Osteoblast (primary cell): ENCODE measurements at regions not wholly inside any gene's neighbourhood (a gene's known extent, or its start where the extent isn't known, plus 50 kb on each side); places are given as distances from the start of the nearest gene placed in this dataset.

Experiments
- DNase-seq: peaks from one replicate; pipeline ENCODE4 v3.0.0; 2011; ENCODE audit warnings: low spot score, mixed read lengths; ENCODE audit not compliant: insufficient read length; ENCODE audit errors: missing footprints
- H2AFZ ChIP-seq: 2 replicates; pipeline ENCODE4 v1.6.0; 2011; ENCODE audit warnings: mild to moderate bottlenecking, low read length
- H3K27ac ChIP-seq: 2 replicates; pipeline ENCODE4 v1.5.1; 2011; ENCODE audit warnings: mild to moderate bottlenecking, low read depth, low read length, moderate library complexity
- H3K27me3 ChIP-seq: 2 replicates; pipeline ENCODE4 v1.6.0; 2012; ENCODE audit warnings: mild to moderate bottlenecking, control low read depth, inconsistent platforms, low read length, moderate library complexity; ENCODE audit not compliant: insufficient read depth
- H3K36me3 ChIP-seq: 2 replicates; pipeline ENCODE4 v1.5.1; 2011; ENCODE audit warnings: mild to moderate bottlenecking, low read length, control low read depth, moderate library complexity; ENCODE audit not compliant: insufficient read depth
- H3K4me1 ChIP-seq: 2 replicates; pipeline ENCODE4 v1.5.1; 2011; ENCODE audit warnings: mild to moderate bottlenecking, low read length, control low read depth, moderate library complexity; ENCODE audit not compliant: insufficient read depth
- H3K4me2 ChIP-seq: 2 replicates; pipeline ENCODE4 v1.6.0; 2011; ENCODE audit warnings: mild to moderate bottlenecking, low read length; ENCODE audit not compliant: insufficient read depth
- H3K4me3 ChIP-seq: fragments of 200-600 bp; sonication (generic); 3 replicates; pipeline ENCODE4 v1.5.1; 2012; ENCODE audit warnings: mild to moderate bottlenecking, low read length, inconsistent platforms; ENCODE audit not compliant: insufficient read depth
- H3K79me2 ChIP-seq: 2 replicates; pipeline ENCODE4 v1.6.0; 2012; ENCODE audit warnings: mild to moderate bottlenecking, low read length, control low read depth, inconsistent platforms; ENCODE audit not compliant: insufficient read depth
- H3K9me3 ChIP-seq: 2 replicates; pipeline ENCODE4 v1.5.1; 2011; ENCODE audit warnings: low read depth, low read length, control low read depth
- H4K20me1 ChIP-seq: 2 replicates; pipeline ENCODE4 v1.6.0; 2012; ENCODE audit warnings: mild to moderate bottlenecking, low read length, control low read depth; ENCODE audit not compliant: insufficient read depth
- CTCF ChIP-seq: IDR thresholded peaks from 2 replicates; pipeline ENCODE4 v1.5.1; 2011; ENCODE audit warnings: mild to moderate bottlenecking, low read depth, low read length, moderate library complexity; ENCODE audit errors: extremely low read depth

GRCh38 chr5:60354311-60354710 lies 345.7 kb downstream of the DEPDC1B start:
- H3K27ac ChIP-seq: no peak overlapping the region
- H3K4me3 ChIP-seq: no peak overlapping the region

GRCh38 chr5:60352992-60353599 lies 346.9 kb downstream of the DEPDC1B start:
- no peaks in the 10 kb centered on the region for H3K9me3 ChIP-seq
- no peak overlapping the region for H2AFZ ChIP-seq
- no peak overlapping the region for H3K27ac ChIP-seq
- no peak overlapping the region for H3K4me2 ChIP-seq
- no peaks in the 10 kb centered on the region for H3K79me2 ChIP-seq
- H3K27me3 ChIP-seq: no peaks in the 10 kb centered on the region
- no peaks in the 10 kb centered on the region for H3K36me3 ChIP-seq
- H3K4me1 ChIP-seq: no peaks in the 10 kb centered on the region
- DNase-seq: no peak
- TF ChIP-seq CTCF: no peak
- H4K20me1 ChIP-seq: no peaks in the 10 kb centered on the region
- no peak overlapping the region for H3K4me3 ChIP-seq

More at GRCh38 chr5:60354311-60354710, 345.7 kb downstream of the DEPDC1B start:
- no peaks in the 10 kb centered on the region for H4K20me1 ChIP-seq
- no peak for TF ChIP-seq CTCF
- H3K79me2 ChIP-seq: no peaks in the 10 kb centered on the region
- H3K4me1 ChIP-seq: no peaks in the 10 kb centered on the region
- H3K36me3 ChIP-seq: no peaks in the 10 kb centered on the region
- H3K9me3 ChIP-seq: no peaks in the 10 kb centered on the region
- DNase-seq: no peak
- H2AFZ ChIP-seq: no peak overlapping the region
- no peak overlapping the region for H3K4me2 ChIP-seq
- H3K27me3 ChIP-seq: no peaks in the 10 kb centered on the region

- no peak for DNase-seq
- Histone ChIP-seq H4K20me1 (no peaks in the 10 kb centered on the region), H3K27me3 (no peaks in the 10 kb centered on the region), H3K4me2 (no peak overlapping the region), H3K36me3 (no peaks in the 10 kb centered on the region), H3K27ac (no peak overlapping the region), H3K4me1 (no peaks in the 10 kb centered on the region), H2AFZ (no peak overlapping the region), H3K9me3 (no peaks in the 10 kb centered on the region), H3K4me3 (no peak overlapping the region), H3K79me2 (no peaks in the 10 kb centered on the region)
- no peak for TF ChIP-seq CTCF
Measured at GRCh38 chr5:60350794-60351193, 349.2 kb downstream of the DEPDC1B start.

GRCh38 chr5:60349891-60350415 lies 350.0 kb downstream of the DEPDC1B start:
- Histone ChIP-seq H2AFZ (no peak overlapping the region), H4K20me1 (no peaks in the 10 kb centered on the region), H3K36me3 (no peaks in the 10 kb centered on the region), H3K27ac (no peak overlapping the region), H3K79me2 (no peaks in the 10 kb centered on the region), H3K4me2 (no peak overlapping the region), H3K9me3 (no peaks in the 10 kb centered on the region), H3K27me3 (no peaks in the 10 kb centered on the region), H3K4me3 (no peak overlapping the region), H3K4me1 (no peaks in the 10 kb centered on the region)
- no peak for TF ChIP-seq CTCF
- no peak for DNase-seq
